CD14-positive monocyte (primary cell): ENCODE measurements at regions not wholly inside any gene's neighbourhood (a gene's known extent, or its start where the extent isn't known, plus 50 kb on each side); places are given as distances from the start of the nearest gene placed in this dataset.

ENCODE experiments used
- DNase-seq, 3 donors: peaks; one replicate each; pipeline ENCODE4 v3.0.0-alpha.2; 2011 to 2022
- H2AFZ ChIP-seq: 2 replicates; pipeline ENCODE4 v1.6.0; 2012; ENCODE audit warnings: mild to moderate bottlenecking, low read depth, low read length, inconsistent platforms; ENCODE audit not compliant: insufficient read depth, poor library complexity, severe bottlenecking
- H3K27ac ChIP-seq, 2 donors: 1 replicate in 1 of 2; 2 replicates in 1 of 2; pipeline ENCODE4 v1.5.1; 2012 to 2013; ENCODE audit warnings: low read length in 2 of 2, control low read depth in 1 of 2, inconsistent platforms in 1 of 2, low read depth in 1 of 2, mild to moderate bottlenecking in 1 of 2
- H3K27me3 ChIP-seq, 2 donors: one replicate each; pipeline versions ENCODE4 v1.6.0 to v1.6.1; 2011 to 2013; ENCODE audit warnings: low read length in 2 of 2; ENCODE audit not compliant: control insufficient read depth in 2 of 2, insufficient read depth in 2 of 2
- H3K36me3 ChIP-seq, 2 donors: replicated peaks in 1 of 2; 1 replicate in 1 of 2; 2 replicates in 1 of 2; pipeline versions ENCODE4 v1.5.1 to v1.6.1; 2012 to 2013; ENCODE audit warnings: low read length in 2 of 2, control low read depth in 1 of 2, inconsistent platforms in 1 of 2, mild to moderate bottlenecking in 1 of 2; ENCODE audit not compliant: insufficient read depth in 2 of 2, control insufficient read depth in 1 of 2
- H3K4me1 ChIP-seq, 2 donors: 1 replicate in 1 of 2; 2 replicates in 1 of 2; pipeline versions ENCODE4 v1.5.1 to v1.6.1; 2012 to 2013; ENCODE audit warnings: low read length in 2 of 2, control low read depth in 1 of 2, inconsistent platforms in 1 of 2, mild to moderate bottlenecking in 1 of 2, moderate library complexity in 1 of 2; ENCODE audit not compliant: insufficient read depth in 2 of 2, control insufficient read depth in 1 of 2
- H3K4me2 ChIP-seq: replicated peaks from 2 replicates; pipeline ENCODE3; 2012; ENCODE audit warnings: low read length, moderate library complexity, mild to moderate bottlenecking; ENCODE audit not compliant: poor library complexity, severe bottlenecking; ENCODE audit errors: extremely low read depth
- H3K4me3 ChIP-seq, 3 experiments: fragments of 200-600 bp in 1 of 3; sonication (generic) in 1 of 3; replicated peaks in 1 of 3; 1 replicate in 2 of 3; 2 replicates in 1 of 3; pipeline ENCODE4 v1.5.1; 2011 to 2013; ENCODE audit warnings: low read length in 3 of 3, mild to moderate bottlenecking in 3 of 3, control low read depth in 2 of 3, low read depth in 2 of 3, inconsistent platforms in 1 of 3, moderate library complexity in 1 of 3
- H3K79me2 ChIP-seq: 2 replicates; pipeline ENCODE4 v1.6.0; 2012; ENCODE audit warnings: mild to moderate bottlenecking, control low read depth, inconsistent platforms, low read length, moderate library complexity; ENCODE audit not compliant: insufficient read depth
- H3K9ac ChIP-seq: 2 replicates; pipeline ENCODE4 v1.6.0; 2017; ENCODE audit warnings: low read length, mild to moderate bottlenecking; ENCODE audit not compliant: insufficient read depth, poor library complexity, severe bottlenecking
- H3K9me3 ChIP-seq, 2 donors: replicated peaks in 1 of 2; 1 replicate in 1 of 2; 2 replicates in 1 of 2; pipeline versions ENCODE4 v1.5.1 to v1.6.1; 2012 to 2013; ENCODE audit warnings: low read length in 2 of 2, control low read depth in 1 of 2; ENCODE audit not compliant: control insufficient read depth in 1 of 2, insufficient read depth in 1 of 2
- H4K20me1 ChIP-seq: 2 replicates; pipeline ENCODE4 v1.6.0; 2012; ENCODE audit warnings: mild to moderate bottlenecking, low read length, control low read depth, moderate library complexity; ENCODE audit not compliant: insufficient read depth
- H3K27ac Mint-ChIP-seq, 7 donors: one replicate each; pipeline ENCODE4 v1.8.0; 2020; ENCODE audit warnings: mild to moderate bottlenecking in 7 of 7, mixed read lengths in 7 of 7, moderate library complexity in 6 of 7, inconsistent platforms in 2 of 7
- H3K27me3 Mint-ChIP-seq, 3 donors: one replicate each; pipeline ENCODE4 v1.8.0; 2021 to 2022; ENCODE audit warnings: low read depth in 3 of 3, mild to moderate bottlenecking in 3 of 3, mixed read lengths in 3 of 3, moderate library complexity in 3 of 3, inconsistent platforms in 1 of 3
- H3K36me3 Mint-ChIP-seq, 2 donors: one replicate each; pipeline ENCODE4 v1.8.0; 2020; ENCODE audit warnings: mixed read lengths in 2 of 2, inconsistent platforms in 1 of 2, mild to moderate bottlenecking in 1 of 2
- H3K4me1 Mint-ChIP-seq: one replicate; pipeline ENCODE4 v1.8.0; 2020; ENCODE audit warnings: mild to moderate bottlenecking, mixed read lengths
- H3K4me3 Mint-ChIP-seq, 2 donors: one replicate each; pipeline ENCODE4 v1.8.0; 2020; ENCODE audit warnings: mild to moderate bottlenecking in 2 of 2, mixed read lengths in 2 of 2, moderate library complexity in 1 of 2
- H3K9me3 Mint-ChIP-seq, 7 donors: one replicate each; pipeline ENCODE4 v1.8.0; 2020 to 2022; ENCODE audit warnings: mixed read lengths in 7 of 7, mild to moderate bottlenecking in 6 of 7, moderate library complexity in 6 of 7, inconsistent platforms in 2 of 7
- WGBS: methylation state at CpG from one replicate; pipeline ENCODE4 v1.1.5; 2013; ENCODE audit warnings: missing lambda C conversion rate; ENCODE audit not compliant: insufficient coverage; 5-methylcytosine and 5-hydroxymethylcytosine counted together
- intact Hi-C, 2 donors: fragments of 100-400 bp; cut with micrococcal nuclease; formaldehyde crosslinking; loops; one replicate each; pipeline versions ENCODE4 v1.15.0 to v1.15.1; 2023
- TF ChIP-seq, protein P1 (sequence below): fragments of 200-600 bp; IDR thresholded peaks from one replicate; pipeline ENCODE4 v1.8.0; 2022; ENCODE audit warnings: antibody characterized with exemption, mild to moderate bottlenecking

GRCh38 chr20:59515013-59515905 is 89.1 kb upstream of the PHACTR3 start:
- Mint-ChIP-seq H3K27me3 (peaks cover 22 to 37% (median 33%) of the 10 kb centered on the region in 3 donors), H3K4me3 (peak overlapping the region in 1 of 2 donors; percentile 2), H3K27ac (no peak overlapping the region), H3K36me3 (no peaks in the 10 kb centered on the region), H3K4me1 (no peaks in the 10 kb centered on the region), H3K9me3 (peaks cover 0 to 8% (median 4%) of the 10 kb centered on the region in 7 donors)
- intact Hi-C loops = no loop called here
- Histone ChIP-seq H3K4me2 (no peak overlapping the region), H3K9me3 (peaks cover 0 to 4% of the 10 kb centered on the region in 2 donors), H3K9ac (no peak overlapping the region), H2AFZ (no peak overlapping the region), H3K27ac (no peak overlapping the region), H3K4me1 (no peaks in the 10 kb centered on the region), H3K79me2 (no peaks in the 10 kb centered on the region), H3K27me3 (peaks cover 0 to 5% of the 10 kb centered on the region in 2 donors), H4K20me1 (no peaks in the 10 kb centered on the region), H3K36me3 (no peaks in the 10 kb centered on the region), H3K4me3 (no peak overlapping the region)
- DNase-seq = no peak
- WGBS = 22% methylated on average over 28 of the region's 32 CpGs
- TF ChIP-seq, protein P1, sequence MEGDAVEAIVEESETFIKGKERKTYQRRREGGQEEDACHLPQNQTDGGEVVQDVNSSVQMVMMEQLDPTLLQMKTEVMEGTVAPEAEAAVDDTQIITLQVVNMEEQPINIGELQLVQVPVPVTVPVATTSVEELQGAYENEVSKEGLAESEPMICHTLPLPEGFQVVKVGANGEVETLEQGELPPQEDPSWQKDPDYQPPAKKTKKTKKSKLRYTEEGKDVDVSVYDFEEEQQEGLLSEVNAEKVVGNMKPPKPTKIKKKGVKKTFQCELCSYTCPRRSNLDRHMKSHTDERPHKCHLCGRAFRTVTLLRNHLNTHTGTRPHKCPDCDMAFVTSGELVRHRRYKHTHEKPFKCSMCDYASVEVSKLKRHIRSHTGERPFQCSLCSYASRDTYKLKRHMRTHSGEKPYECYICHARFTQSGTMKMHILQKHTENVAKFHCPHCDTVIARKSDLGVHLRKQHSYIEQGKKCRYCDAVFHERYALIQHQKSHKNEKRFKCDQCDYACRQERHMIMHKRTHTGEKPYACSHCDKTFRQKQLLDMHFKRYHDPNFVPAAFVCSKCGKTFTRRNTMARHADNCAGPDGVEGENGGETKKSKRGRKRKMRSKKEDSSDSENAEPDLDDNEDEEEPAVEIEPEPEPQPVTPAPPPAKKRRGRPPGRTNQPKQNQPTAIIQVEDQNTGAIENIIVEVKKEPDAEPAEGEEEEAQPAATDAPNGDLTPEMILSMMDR = peak; percentile 76

DNA sequence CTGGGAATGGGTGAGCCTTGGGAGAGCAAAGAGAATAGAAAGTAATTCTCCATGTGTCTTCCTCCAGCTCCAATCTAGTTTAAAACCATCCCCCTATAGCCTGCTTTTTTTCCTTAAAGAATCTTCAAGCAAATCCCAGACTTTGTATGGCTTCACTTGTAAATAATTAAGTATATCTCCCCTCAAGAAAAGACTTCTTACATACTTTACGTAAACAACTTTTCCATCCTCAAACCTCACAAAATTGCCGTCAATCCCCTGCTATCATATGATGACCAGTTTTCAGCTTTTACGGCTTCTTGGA is 88.5 kb upstream of the PHACTR3 start:
- WGBS = 94% methylated on average over 3 of the region's 3 CpGs
- no peak overlapping the region for H2AFZ ChIP-seq
- H3K4me2 ChIP-seq = no peak overlapping the region
- no peak overlapping the region for H3K27ac ChIP-seq
- H3K4me1 Mint-ChIP-seq = no peaks in the 10 kb centered on the region
- H3K9ac ChIP-seq = no peak overlapping the region
- peaks cover 0 to 5% of the 10 kb centered on the region in 2 donors for H3K27me3 ChIP-seq
- H3K4me3 ChIP-seq = no peak overlapping the region
- no peaks in the 10 kb centered on the region for H3K4me1 ChIP-seq
- intact Hi-C loops = no loop called here
- H3K79me2 ChIP-seq = no peaks in the 10 kb centered on the region
- TF ChIP-seq, protein P1 = peak; percentile 40
- no peaks in the 10 kb centered on the region for H3K36me3 ChIP-seq
- H3K27me3 Mint-ChIP-seq = peaks cover 22 to 41% (median 35%) of the 10 kb centered on the region in 3 donors
- H3K36me3 Mint-ChIP-seq = no peaks in the 10 kb centered on the region
- H3K9me3 Mint-ChIP-seq = peaks cover 0 to 8% (median 4%) of the 10 kb centered on the region in 7 donors
- DNase-seq = no peak
- no peaks in the 10 kb centered on the region for H4K20me1 ChIP-seq
- peaks cover 0 to 4% of the 10 kb centered on the region in 2 donors for H3K9me3 ChIP-seq
- no peak overlapping the region for H3K27ac Mint-ChIP-seq
- peak overlapping the region in 1 of 2 donors; percentile 46 for H3K4me3 Mint-ChIP-seq
